ENCODE measurements at regions not wholly inside any gene's neighbourhood (a gene's known extent, or its start where the extent isn't known, plus 50 kb on each side); places are given as distances from the start of the nearest gene placed in this dataset.
"Not testable (repeated sequence)": the region's sequence is repeated elsewhere in the genome, so short reads cannot be mapped to it uniquely, and the experiment has no call there.

GRCh38 chr20:12554426-12554825, 454.3 kb upstream of the SPTLC3 start:
- TF ChIP-seq ZBTB33 (IDR thresholded peaks at IDR 0.05), result no peak
- Histone ChIP-seq H3K9ac (ENCODE audit: low read depth in 1 of 2, low read length in 2 of 2) (no peak overlapping the region), H3K27ac (ENCODE audit: low read depth in 1 of 2, low read length in 2 of 2) (no peak overlapping the region), H3K27me3 (ENCODE audit: control insufficient read depth in 4 of 4, insufficient read depth in 4 of 4, low read length in 3 of 4) (no peaks in the 10 kb centered on the region), H3K36me3 (ENCODE audit: control insufficient read depth in 4 of 4, insufficient read depth in 3 of 4, low read depth in 1 of 4, low read length in 3 of 4) (no peaks in the 10 kb centered on the region), H3K4me1 (ENCODE audit: control insufficient read depth in 4 of 4, insufficient read depth in 4 of 4, low read length in 3 of 4) (no peaks in the 10 kb centered on the region), H3K9me3 (ENCODE audit: control insufficient read depth in 4 of 4, low read length in 3 of 4) (no peaks in the 10 kb centered on the region), H3K4me3 (ENCODE audit: low read depth in 1 of 3, low read length in 3 of 3) (no peak overlapping the region)
- DNase-seq (ENCODE audit: low spot score), result no peak
- WGBS, result 56% methylated on average over 2 of the region's 2 CpGs

GRCh38 chr20:12555369-12555768, 453.4 kb upstream of the SPTLC3 start:
- Histone ChIP-seq H3K4me3 (ENCODE audit: low read depth in 1 of 3, low read length in 3 of 3) (no peak overlapping the region), H3K36me3 (ENCODE audit: control insufficient read depth in 4 of 4, insufficient read depth in 3 of 4, low read depth in 1 of 4, low read length in 3 of 4) (no peaks in the 10 kb centered on the region), H3K4me1 (ENCODE audit: control insufficient read depth in 4 of 4, insufficient read depth in 4 of 4, low read length in 3 of 4) (no peaks in the 10 kb centered on the region), H3K27ac (ENCODE audit: low read depth in 1 of 2, low read length in 2 of 2) (no peak overlapping the region), H3K27me3 (ENCODE audit: control insufficient read depth in 4 of 4, insufficient read depth in 4 of 4, low read length in 3 of 4) (no peaks in the 10 kb centered on the region), H3K9me3 (ENCODE audit: control insufficient read depth in 4 of 4, low read length in 3 of 4) (no peaks in the 10 kb centered on the region), H3K9ac (ENCODE audit: low read depth in 1 of 2, low read length in 2 of 2) (no peak overlapping the region)
- no peak for TF ChIP-seq YY1 (IDR thresholded peaks at IDR 0.05)
- no peak for TF ChIP-seq CTCF (IDR thresholded peaks at IDR 0.05; ENCODE audit: low read depth, low read length, missing input control)
- TF ChIP-seq RAD21 (IDR thresholded peaks at IDR 0.05), result no peak
- TF ChIP-seq SP1 (IDR thresholded peaks at IDR 0.05), result no peak
- no peak for TF ChIP-seq MAX (IDR thresholded peaks at IDR 0.05)
- no peak for TF ChIP-seq GABPA (IDR thresholded peaks at IDR 0.05 in 1 of 2, conservative IDR thresholded peaks at IDR 0.05 in 1 of 2)
- no peak for TF ChIP-seq FOXA2 (IDR thresholded peaks at IDR 0.05)
- no peak for TF ChIP-seq HNF4A (conservative IDR thresholded peaks at IDR 0.05)
- TF ChIP-seq JUND (IDR thresholded peaks at IDR 0.05), result no peak
- no peak for TF ChIP-seq HNF4G (IDR thresholded peaks at IDR 0.05)
- no peak for TF ChIP-seq NR2F2 (IDR thresholded peaks at IDR 0.05)
- no peak for TF ChIP-seq FOXA1 (IDR thresholded peaks at IDR 0.05)
- TF ChIP-seq ATF3 (IDR thresholded peaks at IDR 0.05), result no peak
- TF ChIP-seq ZBTB33 (IDR thresholded peaks at IDR 0.05), result no peak
- no peak for TF ChIP-seq TAF1 (conservative IDR thresholded peaks at IDR 0.05)
- TF ChIP-seq REST (IDR thresholded peaks at IDR 0.05), result no peak
- no peak for DNase-seq (ENCODE audit: low spot score)
- 71% methylated on average over 1 of the region's 1 CpG for WGBS

- H3K27ac ChIP-seq (ENCODE audit: low read depth in 1 of 2, low read length in 2 of 2); H3K27me3 ChIP-seq (ENCODE audit: control insufficient read depth in 4 of 4, insufficient read depth in 4 of 4, low read length in 3 of 4); DNase-seq (ENCODE audit: low spot score); H3K36me3 ChIP-seq (ENCODE audit: control insufficient read depth in 4 of 4, insufficient read depth in 3 of 4, low read depth in 1 of 4, low read length in 3 of 4); H3K9ac ChIP-seq (ENCODE audit: low read depth in 1 of 2, low read length in 2 of 2); H3K4me3 ChIP-seq (ENCODE audit: low read depth in 1 of 3, low read length in 3 of 3); H3K4me1 ChIP-seq (ENCODE audit: control insufficient read depth in 4 of 4, insufficient read depth in 4 of 4, low read length in 3 of 4); H3K9me3 ChIP-seq (ENCODE audit: control insufficient read depth in 4 of 4, low read length in 3 of 4): not testable (repeated sequence)
- 86% methylated on average over 12 of the region's 12 CpGs for WGBS
Observed at GRCh38 chr20:12555849-12556248, 452.9 kb upstream of the SPTLC3 start.
